ENCODE measurements at regions not wholly inside any gene's neighbourhood (a gene's known extent, or its start where the extent isn't known, plus 50 kb on each side); places are given as distances from the start of the nearest gene placed in this dataset.

DNA sequence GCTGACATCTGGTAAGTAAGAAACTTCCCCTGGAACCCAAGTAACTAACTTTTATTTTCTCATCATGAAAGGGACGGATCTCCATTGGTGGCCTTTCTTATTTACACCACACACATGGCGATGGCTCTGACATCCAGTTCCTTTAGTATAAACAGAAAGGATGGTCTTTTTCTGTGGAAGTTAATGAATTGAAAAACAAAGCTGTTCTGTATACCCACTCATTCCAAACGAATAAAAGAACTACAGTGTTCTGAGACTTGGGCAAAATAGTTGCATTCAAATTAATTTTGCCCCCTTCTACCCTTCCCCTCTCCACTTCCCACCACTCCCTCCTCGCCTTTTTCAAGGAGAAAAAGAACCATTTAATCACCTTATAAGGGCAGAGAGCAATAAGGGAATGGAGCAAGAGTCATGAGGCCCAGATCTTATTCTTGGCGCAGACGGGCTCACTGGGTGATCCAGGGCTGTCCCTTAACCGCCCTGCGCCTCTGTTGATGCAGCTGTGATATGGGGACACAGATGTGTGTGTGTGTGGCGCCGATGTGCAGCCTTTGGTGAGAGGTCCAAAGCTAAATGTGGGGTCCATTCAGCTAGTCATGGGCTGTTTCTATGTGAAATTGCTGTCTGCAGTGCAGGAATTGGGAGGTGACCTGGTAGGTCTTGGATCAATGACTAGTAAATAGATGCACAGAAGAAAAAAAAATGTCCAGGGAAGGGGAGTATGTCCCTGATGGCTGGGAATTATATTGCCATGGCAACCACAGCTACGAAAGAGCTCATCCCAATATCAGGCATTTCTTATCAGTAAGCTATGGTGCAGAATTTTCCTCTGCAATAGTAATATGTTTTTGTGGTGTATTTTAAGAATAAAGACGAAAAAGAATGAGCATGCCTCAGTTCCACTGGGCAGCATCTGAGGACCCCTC lies 141.5 kb upstream of the ERCC6L2 start:
- no peaks in the 10 kb centered on the region for H3K4me1 ChIP-seq (ENCODE audit: control insufficient read depth in 2 of 2, insufficient read depth in 2 of 2, low read length in 2 of 2)
- peaks cover 0 to 4% (median 0%) of the 10 kb centered on the region in 3 donors for H3K9me3 ChIP-seq (ENCODE audit: control extremely low read depth in 1 of 3, control insufficient read depth in 2 of 3, insufficient read depth in 1 of 3, low read length in 2 of 3)
- H3K4me3 ChIP-seq (ENCODE audit: control extremely low read depth in 1 of 5, extremely low read depth in 1 of 5, insufficient read depth in 1 of 5, low read depth in 2 of 5, low read length in 4 of 5) = no peak overlapping the region
- H3K4me2 ChIP-seq (replicated peaks; ENCODE audit: low read depth, low read length, poor library complexity, severe bottlenecking) = no peak overlapping the region
- no peak overlapping the region for H3K4me3 Mint-ChIP-seq
- no peaks in the 10 kb centered on the region for H3K79me2 ChIP-seq (ENCODE audit: control insufficient read depth, insufficient read depth, low read length)
- no peaks in the 10 kb centered on the region for H3K36me3 ChIP-seq (replicated peaks in 1 of 2; ENCODE audit: control extremely low read depth in 1 of 2, control insufficient read depth in 1 of 2, extremely low read depth in 1 of 2, insufficient read depth in 2 of 2, low read length in 1 of 2)
- H3K27ac Mint-ChIP-seq = no peak overlapping the region
- no peaks in the 10 kb centered on the region for H3K9me3 Mint-ChIP-seq (ENCODE audit: insufficient read depth)
- H3K9ac ChIP-seq (ENCODE audit: low read length) = no peak overlapping the region
- H3K4me1 Mint-ChIP-seq = no peaks in the 10 kb centered on the region
- WGBS (ENCODE audit: insufficient coverage) = 90% methylated on average over 2 of the region's 12 CpGs
- peaks cover 18% of the 10 kb centered on the region for H3K27me3 Mint-ChIP-seq
- ATAC-seq (ENCODE audit: low read depth) (no peak), DNase-seq (no peak)
- POLR2A ChIA-PET = no interaction called here
- CTCF ChIA-PET = no interaction called here
- H4K20me1 ChIP-seq (ENCODE audit: control insufficient read depth, insufficient read depth, low read length, poor library complexity, severe bottlenecking) = no peaks in the 10 kb centered on the region
- intact Hi-C loops (cut with micrococcal nuclease) = no loop called here
- H2AFZ ChIP-seq (ENCODE audit: insufficient read depth, low read depth, low read length, poor library complexity, severe bottlenecking) = no peak overlapping the region
- peaks cover 0 to 3% (median 0%) of the 10 kb centered on the region in 4 experiments for H3K27me3 ChIP-seq (replicated peaks in 1 of 4; ENCODE audit: control extremely low read depth in 1 of 4, control insufficient read depth in 3 of 4, insufficient read depth in 4 of 4, low read length in 3 of 4)
- H3K27ac ChIP-seq (ENCODE audit: low read length in 2 of 2) = no peak overlapping the region
- no peak for TF ChIP-seq EZH2 (IDR thresholded peaks at IDR 0.05; ENCODE audit: borderline replicate concordance, insufficient read depth, low read depth, low read length, poor library complexity, severe bottlenecking)
- TF ChIP-seq, protein P1, sequence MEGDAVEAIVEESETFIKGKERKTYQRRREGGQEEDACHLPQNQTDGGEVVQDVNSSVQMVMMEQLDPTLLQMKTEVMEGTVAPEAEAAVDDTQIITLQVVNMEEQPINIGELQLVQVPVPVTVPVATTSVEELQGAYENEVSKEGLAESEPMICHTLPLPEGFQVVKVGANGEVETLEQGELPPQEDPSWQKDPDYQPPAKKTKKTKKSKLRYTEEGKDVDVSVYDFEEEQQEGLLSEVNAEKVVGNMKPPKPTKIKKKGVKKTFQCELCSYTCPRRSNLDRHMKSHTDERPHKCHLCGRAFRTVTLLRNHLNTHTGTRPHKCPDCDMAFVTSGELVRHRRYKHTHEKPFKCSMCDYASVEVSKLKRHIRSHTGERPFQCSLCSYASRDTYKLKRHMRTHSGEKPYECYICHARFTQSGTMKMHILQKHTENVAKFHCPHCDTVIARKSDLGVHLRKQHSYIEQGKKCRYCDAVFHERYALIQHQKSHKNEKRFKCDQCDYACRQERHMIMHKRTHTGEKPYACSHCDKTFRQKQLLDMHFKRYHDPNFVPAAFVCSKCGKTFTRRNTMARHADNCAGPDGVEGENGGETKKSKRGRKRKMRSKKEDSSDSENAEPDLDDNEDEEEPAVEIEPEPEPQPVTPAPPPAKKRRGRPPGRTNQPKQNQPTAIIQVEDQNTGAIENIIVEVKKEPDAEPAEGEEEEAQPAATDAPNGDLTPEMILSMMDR (IDR thresholded peaks at IDR 0.05) = no peak
